HG02884 (cell line): ENCODE measurements at regions not wholly inside any gene's neighbourhood (a gene's known extent, or its start where the extent isn't known, plus 50 kb on each side); places are given as distances from the start of the nearest gene placed in this dataset.

Experiments
- ATAC-seq: cut with Tn5 transposase; IDR thresholded peaks from one replicate; pipeline ENCODE4 v1.9.1; 2021; ENCODE audit warnings: mild to moderate bottlenecking, moderate library complexity; ENCODE audit not compliant: unreplicated experiment

DNA sequence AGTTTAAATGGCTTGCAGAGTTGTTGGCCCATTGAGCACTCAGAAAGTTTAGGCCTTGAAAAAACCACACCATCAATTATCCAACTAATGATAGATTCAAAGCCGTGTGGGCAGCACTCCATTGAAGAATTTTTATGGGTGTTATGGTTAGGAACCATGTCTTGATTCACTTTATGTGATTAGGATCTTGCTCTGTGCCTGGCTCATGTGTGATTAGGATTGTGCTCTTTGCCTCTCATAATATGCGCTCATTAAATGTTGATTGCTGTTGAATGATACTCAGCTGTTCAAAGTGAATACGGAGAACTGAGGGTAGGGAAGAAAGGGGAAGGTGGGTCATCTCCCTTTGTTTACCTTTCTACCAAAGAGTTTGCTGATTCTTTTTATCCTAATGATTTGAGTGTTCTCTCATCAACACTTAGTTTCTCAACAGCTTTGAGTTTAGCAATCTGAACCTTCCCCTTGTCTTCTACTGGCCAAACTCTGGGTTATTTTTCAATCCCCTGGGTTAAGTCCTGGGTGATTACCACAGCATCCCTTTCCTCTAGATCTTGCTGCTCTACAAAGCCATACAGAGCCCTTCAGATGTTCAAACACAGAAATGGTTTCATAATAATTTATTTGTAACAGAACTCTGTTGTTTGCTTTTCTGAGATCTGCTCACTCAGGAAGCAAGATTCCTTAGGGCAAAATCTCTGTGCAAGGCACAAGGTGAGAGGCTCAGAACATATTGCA, 668.8 kb upstream of the RGMB start:
- no peak for ATAC-seq

DNA sequence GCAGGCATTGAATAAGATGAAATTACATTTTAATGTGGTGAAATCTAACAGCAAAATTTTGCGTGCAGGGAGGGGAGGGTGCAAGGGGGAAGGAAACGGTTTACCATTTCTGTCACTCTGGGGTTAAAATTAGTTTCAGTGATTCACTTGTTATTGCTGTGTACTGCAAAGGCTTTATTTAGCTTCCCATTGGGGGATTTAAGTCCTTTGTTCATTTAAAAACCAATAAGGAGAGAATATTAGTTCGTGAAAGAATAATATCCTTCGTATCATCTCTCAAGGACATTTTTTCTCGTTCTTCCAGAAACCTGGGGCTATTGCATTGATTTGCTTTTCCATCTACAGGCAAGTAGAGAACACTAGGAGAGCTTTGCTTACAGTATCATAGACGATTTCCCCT, 667.8 kb upstream of the RGMB start:
- ATAC-seq = no peak

DNA sequence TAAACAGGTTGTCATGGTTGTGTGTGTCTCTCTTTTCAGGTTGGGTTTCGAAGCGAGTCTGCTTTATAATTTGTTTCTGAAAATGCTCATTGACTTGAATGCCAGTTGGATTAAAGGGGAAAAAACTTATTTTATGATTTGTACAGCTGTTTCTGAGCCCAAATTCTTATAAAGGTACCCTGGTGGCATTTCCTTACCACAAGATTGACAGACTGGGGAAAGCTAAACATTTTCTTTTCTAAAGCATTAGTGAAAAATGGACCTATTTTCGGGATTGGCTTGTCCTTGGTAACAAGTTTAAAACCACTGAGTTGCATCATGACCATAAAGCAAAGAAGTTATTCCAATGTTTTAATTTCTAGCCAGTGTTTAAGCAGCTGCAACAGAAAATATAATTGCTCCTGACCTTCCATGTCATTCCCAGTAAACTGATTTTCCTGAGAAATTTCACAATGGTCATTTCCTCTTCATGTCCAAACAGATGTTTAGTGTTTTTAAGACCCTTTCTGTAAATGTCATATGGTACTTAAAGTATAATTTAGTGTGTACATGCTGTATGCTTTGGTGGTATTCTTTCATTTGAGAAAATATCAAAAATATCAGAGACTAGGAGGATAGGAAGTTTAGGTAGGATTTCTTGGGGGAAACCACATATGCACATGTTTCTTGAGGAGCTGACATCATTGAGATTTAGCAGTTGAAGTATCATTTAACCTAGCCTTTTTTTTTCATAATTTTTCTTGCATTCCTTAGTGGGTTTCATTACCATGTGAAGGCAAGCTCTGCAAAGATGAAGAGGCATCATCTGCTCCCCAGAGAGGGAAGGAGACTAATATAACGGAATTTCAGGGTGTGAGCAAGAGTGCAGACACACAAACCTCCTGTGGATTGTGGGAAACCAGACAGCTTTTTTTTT, 667.1 kb upstream of the RGMB start:
- ATAC-seq = no peak

DNA sequence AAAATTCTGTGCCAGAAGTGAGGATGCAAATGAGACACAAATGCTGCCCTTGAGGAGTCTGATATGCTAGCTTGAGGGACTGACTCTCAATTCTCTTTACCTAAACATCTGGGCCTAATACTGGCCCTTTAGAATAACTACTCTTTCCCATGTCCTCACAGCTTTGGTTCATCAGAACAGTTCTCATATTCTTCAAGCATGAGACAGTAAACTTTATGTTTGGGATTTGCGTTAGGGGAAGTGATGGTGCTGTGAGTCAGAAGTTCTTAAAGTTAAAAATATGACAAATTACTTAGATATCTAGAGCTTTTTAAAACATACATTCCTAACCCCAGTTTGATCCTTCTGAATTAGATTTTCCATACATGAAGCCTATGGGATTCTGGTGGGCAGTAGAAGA, 665.0 kb upstream of the RGMB start:
- no peak for ATAC-seq

DNA sequence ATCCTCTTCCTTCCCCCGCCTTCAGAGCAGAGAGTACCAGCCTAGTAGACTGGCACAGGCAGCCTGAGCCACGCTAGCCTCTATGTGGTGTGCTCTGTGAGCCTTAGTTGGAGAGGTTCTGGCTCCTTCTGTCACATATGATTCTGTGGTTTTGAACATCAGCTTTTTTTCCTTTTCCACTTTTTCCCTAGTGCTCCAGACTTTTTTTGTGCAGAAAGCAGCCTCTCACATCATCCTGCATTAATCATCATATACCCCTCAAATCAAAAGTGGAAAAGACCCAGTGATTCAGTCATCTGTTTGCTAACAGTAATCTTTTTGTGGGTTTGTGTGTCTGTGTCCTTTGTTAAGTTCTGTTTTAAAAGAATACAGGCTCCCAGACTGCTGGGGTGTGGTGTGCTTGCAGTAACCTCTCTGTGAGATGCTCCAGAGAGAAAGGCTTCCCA, 663.9 kb upstream of the RGMB start:
- ATAC-seq = no peak

DNA sequence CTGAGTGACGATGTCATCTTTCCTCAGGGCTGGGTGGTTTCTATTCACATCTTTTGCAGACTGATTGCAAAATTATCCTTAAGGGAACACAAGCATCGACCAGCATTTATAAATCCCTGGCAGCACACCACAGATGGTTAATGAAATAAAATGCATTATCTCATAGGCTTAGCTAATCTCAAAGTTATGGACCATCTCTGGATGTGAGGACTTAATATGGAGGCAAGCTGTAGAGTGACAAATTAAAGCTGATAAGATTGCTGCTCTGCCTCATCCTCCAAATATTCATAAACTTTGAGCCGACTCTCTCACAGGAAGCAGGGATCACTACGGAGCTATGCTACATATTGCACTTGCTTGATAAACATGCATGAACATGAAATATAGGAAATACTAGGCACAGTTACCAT, 663.2 kb upstream of the RGMB start:
- no peak for ATAC-seq

DNA sequence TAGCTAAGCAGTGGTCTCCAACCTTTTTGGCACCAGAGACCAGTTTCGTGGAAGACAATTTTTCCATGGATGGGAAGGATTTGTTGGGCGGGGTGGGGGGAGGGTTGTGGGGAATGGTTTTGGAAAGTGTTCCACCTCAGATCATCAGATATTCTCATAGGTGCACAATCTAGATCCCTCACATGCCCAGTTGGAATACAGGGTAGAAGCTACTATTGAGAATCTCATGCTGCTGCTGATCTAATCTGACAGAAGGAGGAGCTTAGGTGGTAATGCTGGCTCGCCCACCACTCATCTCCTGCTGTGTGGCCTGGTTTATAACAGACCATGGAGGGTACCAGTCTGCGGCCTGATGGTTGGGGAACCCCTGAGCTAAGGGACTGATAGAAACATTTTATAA, 662.7 kb upstream of the RGMB start:
- ATAC-seq = no peak

DNA sequence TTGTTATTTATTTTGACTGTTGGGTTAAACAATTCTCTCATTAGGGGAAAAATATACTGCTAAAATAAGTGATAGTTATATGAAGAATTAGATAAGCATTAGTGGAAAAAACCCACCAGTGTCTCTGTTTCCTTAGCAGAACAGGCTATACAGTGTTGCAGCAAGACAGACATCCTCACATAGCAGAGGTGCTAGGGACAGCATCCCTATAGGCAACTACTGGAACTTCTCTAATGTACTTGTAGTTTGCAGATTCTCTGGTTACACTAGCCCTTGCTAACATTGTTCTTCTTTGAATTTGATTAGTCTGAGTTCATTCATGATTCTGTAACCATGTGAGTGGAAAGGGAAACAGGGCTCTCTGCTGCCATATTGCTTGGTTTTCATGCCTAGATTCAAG, 661.8 kb upstream of the RGMB start:
- ATAC-seq = no peak

DNA sequence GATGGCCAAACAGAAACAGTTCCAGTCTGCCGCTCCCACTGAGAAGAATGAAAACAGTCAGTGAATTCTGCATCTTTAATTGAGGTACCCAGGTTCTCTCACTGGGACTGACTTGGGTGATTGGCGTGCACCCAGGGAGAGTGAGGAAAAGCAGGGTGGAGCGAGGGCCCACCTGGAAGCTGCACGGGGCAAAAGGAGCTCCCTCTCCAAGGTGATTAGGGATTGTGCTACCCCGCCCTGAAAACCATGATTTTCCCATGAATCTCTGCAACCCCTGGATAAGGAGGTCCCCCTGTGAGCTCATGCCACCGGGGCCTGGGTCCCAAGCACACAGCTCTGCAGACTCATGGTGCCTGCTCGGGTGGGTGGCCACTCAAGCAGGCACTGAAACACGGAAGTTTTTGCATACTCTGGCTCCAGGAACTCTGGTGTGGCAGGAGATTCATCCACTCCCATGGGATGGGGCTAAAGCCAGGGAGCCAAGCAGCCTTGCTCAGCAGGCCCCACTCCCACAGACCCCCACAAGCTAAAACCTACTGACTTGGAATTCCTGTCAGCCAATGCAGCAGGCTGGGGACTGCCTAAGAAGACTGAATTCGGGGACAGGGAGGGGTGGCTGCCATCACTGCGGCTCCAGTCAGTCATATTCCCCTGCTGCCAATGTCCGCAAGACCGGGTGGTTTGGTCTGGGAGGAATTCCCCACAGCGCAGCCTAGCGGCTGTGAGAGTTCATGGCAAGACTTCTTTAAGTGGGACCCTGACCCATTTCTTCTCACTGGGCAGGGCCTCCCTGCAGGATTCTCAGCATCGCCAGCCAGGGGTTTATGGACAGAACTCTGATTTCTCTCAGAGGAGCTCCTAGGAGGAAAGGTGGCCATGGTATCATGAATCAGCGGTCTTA, 652.2 kb upstream of the RGMB start:
- no peak for ATAC-seq

DNA sequence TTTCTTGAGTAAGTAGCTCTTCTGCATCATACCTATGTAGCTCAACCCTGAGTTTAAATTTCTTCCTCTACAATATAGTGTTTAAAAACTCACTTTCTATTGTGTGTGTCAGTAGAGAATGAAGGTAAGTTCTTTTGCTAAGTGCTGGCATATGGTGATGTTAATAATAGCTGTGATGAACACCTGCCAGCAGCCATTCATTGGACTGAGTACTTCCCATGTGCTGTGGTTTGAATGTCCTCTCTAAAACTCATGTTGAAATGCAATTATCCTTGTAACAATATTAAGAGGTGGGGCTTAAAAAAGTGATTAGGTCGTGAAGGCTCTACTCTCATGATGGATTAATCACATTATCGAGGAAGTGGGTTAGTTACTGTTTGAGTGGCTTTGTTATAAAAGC, 645.2 kb upstream of the RGMB start:
- ATAC-seq = no peak

DNA sequence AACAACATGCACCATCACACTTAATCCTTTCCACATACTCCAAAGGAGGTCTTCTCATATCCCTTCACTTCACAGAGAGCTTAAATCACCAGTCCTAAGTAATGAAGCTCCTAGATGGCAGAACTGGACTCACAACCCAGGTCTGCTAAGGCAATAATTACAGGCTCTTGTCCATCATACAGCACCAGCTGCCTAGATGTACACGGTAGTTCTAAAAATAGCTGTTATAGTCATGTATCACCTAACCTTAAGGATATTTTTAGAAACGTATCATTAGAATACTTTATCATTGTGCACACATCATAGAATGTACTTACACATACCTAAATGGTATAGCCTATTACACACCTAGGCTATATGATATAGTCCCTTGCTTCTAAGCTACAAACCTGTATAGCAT, 644.6 kb upstream of the RGMB start:
- no peak for ATAC-seq

DNA sequence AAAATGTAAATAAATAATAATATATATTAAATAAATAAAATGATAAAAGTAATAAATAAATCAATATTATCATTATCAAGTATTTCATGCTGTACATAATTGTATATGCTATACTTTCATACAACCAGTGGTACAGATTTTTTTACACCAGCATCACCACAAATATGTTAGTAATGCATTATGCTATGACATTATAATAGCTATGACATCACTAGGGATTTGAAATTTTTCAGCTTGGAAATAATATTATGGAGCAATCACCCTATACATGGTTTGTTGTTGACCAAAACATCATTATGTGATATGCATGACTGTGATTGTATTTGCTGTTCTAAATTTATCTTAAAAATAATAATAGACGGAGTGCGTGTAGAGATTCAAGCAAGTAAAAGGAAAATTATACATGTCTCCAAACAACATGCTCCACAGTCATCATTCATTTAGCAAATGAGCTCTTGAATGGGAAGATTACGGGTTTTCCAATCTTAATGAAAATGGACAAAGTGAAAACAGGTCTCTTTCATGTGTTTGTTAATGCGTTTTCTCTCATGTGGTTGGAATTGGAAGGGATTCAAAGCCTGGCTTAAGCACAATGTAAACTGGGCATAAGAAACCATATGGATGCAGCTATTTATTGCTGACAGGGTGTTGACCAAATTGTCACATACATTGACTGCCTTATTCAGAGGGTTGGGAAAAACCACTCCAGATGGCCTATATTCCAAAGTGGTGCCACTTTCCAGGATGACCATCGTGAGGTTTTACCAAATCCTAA, 643.0 kb upstream of the RGMB start:
- no peak for ATAC-seq

DNA sequence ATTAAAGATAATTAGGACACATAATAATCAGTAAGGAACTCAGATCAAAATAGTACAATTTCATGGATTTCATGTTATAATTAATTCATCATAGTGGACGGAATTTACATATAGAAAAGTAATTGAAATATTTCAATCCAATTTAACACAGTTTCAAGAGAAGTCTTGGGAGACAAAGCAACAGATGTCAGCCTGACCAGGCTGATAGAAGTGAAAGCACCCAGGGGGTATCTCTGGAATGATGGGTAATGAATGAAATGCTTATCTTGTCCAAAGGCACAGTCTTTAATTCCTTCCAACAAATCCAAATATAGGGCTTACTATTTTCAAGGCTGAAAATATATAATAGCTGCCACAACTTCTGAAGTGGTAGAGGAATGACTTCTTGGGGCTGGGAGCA, 629.3 kb upstream of the RGMB start:
- ATAC-seq = no peak

DNA sequence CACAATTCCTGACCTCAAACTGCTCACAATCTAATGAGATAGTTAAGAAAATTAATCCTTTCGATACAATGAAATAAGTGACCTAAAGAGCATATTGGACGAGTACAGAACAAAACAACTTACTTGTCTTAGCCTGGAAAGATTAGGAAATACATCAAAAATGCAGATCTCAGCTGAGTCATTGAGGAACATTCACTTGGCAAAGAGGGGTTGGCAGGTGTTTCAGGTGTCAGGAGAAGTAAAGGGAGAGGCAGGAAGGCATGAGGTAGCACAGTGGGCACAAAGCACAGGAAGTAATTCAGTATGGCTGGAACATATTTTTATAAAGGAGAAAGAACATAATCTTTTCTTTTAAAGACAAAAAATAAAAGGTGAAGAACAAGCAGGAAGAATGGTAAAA, 628.8 kb upstream of the RGMB start:
- no peak for ATAC-seq

DNA sequence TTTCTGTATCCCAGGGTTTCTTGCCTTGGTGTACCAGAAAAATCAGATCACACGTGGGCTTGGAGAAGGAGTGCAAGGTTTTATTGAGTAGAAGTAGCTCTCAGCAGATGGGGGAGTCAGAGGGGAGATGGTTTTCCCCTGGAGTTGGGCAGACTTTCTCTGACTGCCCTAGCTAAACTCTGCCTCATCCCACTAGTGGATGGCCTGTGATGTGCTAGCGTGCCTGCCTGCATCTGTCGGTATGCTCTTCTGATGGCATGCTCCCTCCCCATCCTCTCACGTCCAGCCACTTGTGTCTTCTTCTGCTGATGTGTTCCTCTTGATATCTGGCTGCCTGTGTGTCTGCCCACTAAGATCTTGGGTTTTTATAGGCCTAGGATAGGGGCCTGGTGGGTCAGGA, 616.1 kb upstream of the RGMB start:
- ATAC-seq = no peak

DNA sequence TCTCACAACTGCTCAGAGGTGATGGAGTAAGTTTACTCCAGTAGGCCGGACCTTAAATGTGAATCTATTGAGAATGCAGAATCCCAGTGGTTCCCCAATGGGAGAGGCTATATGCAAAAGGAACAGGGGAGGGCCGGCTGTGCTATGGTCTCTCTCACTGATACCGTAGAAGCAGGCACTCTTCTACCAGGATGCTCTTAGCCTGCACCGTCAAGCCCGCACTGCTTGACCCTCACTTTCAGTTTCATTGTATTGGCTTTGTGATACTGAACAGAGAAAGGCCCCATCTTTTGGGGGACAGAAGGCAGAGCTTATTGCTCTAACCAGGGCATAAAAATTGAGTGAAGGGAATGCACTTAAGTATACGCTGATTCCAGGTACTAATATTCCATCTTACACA, 615.0 kb upstream of the RGMB start:
- ATAC-seq = no peak

DNA sequence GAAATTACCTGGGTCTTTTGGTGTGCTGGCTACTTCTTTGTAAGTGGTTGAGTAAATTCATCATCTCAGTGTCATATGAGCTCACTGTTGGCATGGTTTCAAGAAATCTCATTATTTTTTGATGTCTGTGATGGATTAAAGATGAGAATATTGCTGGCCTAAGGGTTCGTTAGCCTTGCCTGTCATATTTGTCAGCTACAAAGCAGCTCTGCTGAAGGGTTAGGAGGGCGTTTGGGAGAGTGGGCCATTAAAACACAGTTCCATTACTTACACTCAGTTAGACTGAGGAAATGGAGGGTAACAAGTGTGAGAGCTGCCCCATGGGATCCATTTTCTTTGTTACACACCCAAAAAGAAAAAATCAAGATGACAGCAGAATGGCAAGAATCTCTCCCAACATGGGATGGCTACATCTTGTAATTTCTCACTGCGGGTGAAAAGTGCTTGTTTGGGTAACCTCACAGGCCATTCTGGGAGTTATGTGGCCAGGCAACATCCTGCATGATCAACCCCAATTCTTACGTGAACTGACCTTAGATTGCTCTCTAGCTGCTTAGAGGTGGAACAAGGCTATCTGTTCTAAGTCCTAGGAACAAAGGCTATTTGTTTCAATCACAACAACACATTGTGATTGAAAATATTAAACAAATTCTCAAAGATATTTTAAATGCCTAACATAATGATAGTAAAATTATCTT, 609.5 kb upstream of the RGMB start:
- no peak for ATAC-seq

DNA sequence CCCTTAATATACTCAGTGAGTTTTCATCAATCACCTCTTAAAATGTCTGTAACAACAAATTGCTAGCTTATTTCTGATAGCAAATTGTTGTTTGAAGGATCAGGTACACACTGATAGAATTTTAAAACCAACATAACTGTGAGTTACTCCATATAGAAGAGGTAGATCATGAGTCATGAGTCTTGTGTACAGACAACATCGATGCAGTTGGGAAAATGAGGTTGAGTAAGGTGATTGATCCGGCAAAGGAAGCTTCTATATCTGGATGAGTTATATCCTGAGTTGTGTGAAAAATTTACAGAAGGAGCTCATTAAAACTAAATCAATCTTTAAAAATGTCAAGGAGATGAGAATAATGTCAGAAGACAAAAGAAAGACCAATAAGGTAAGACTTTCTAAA, 604.6 kb upstream of the RGMB start:
- ATAC-seq = no peak

DNA sequence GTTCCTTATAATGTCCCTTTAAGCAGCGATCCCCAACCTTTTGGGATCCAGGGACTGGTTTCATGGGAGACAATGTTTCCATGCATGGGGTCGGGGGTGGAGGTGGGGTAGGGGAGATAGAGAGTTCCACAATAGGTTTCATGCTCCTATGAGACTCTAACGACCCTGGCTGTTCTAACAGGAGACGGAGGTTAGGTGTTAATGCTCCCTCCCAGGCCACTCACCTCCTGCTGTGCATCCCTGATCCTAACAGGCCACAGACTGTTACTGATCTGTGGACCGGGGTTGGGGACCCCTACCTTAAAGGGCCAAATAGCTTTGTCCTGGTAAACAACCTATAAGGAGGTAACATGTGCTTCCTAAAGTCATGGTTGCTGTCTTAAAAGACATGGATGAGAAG, 602.5 kb upstream of the RGMB start:
- no peak for ATAC-seq

DNA sequence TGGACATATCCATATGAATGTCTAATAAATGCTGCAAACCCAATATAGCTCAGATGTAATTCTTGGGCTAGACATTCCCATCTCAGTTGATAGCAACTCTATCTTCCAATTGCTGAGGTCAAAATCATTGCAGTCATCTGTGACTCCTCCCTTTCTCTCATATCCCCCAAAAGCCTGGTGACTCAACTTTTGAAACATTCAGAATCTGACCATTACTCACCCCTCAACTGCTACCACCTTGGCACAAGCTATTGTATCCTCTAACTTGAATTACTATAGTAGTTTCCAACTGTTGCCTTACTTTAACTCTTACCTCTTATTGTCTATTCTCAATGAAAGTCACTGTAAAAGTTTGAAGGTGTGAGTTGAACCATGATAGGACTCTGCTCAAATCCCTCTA, 600.1 kb upstream of the RGMB start:
- ATAC-seq = no peak
